Stimulated activated naive CD8-positive, alpha-beta T cell treated with anti-CD3 and anti-CD28 coated beads, Interleukin-15, Interleukin-2, amounts not matched to agents 100 U/mL and 50 U/mL, for 24 hours (primary cell): ENCODE measurements at regions not wholly inside any gene's neighbourhood (a gene's known extent, or its start where the extent isn't known, plus 50 kb on each side); places are given as distances from the start of the nearest gene placed in this dataset.

ENCODE experiments used
- ATAC-seq: fragments of 150-1000 bp; cut with Tn5 transposase; one replicate; pipeline ENCODE4 v1.10.0; 2021
- DNase-seq: peaks from one replicate; pipeline ENCODE4 v3.0.0; 2021

- DNase-seq (no peak), ATAC-seq (no peak)
Measured at GRCh38 chr4:149121023-149121404, 678.8 kb upstream of the NR3C2 start.

- ATAC-seq, result no peak
- DNase-seq, result no peak
Measured at GRCh38 chr4:149120331-149121022, 678.3 kb upstream of the NR3C2 start.

- DNase-seq, result no peak
- no peak for ATAC-seq
Measured at GRCh38 chr4:149116806-149117205, 674.6 kb upstream of the NR3C2 start.

GRCh38 chr4:149113804-149114430 lies 671.7 kb upstream of the NR3C2 start:
- no peak for DNase-seq
- no peak for ATAC-seq

- DNase-seq, result no peak
- no peak for ATAC-seq
Measured at GRCh38 chr4:149112109-149112508, 669.9 kb upstream of the NR3C2 start.

GRCh38 chr4:149110481-149110880 lies 668.3 kb upstream of the NR3C2 start:
- DNase-seq (no peak), ATAC-seq (no peak)

GRCh38 chr4:149108626-149109025 lies 666.4 kb upstream of the NR3C2 start:
- ATAC-seq, result no peak
- DNase-seq, result no peak

- DNase-seq (no peak), ATAC-seq (no peak)
Measured at GRCh38 chr4:149102765-149103164, 660.6 kb upstream of the NR3C2 start.

GRCh38 chr4:149101649-149102048 lies 659.4 kb upstream of the NR3C2 start:
- no peak for ATAC-seq
- DNase-seq, result no peak

GRCh38 chr4:149095811-149096210 lies 653.6 kb upstream of the NR3C2 start:
- no peak for ATAC-seq
- DNase-seq, result no peak

GRCh38 chr4:149095001-149095400 lies 652.8 kb upstream of the NR3C2 start:
- DNase-seq, result no peak
- ATAC-seq, result no peak

- ATAC-seq (no peak), DNase-seq (no peak)
Measured at GRCh38 chr4:149084144-149084543, 641.9 kb upstream of the NR3C2 start.

GRCh38 chr4:149077181-149077580 lies 635.0 kb upstream of the NR3C2 start:
- ATAC-seq, result no peak

GRCh38 chr4:149076401-149076800 lies 634.2 kb upstream of the NR3C2 start:
- ATAC-seq, result no peak
- DNase-seq, result no peak

More at GRCh38 chr4:149077181-149077580, 635.0 kb upstream of the NR3C2 start:
- DNase-seq, result no peak

GRCh38 chr4:149072384-149072783 lies 630.2 kb upstream of the NR3C2 start:
- DNase-seq (no peak), ATAC-seq (no peak)

- DNase-seq, result no peak
Measured at GRCh38 chr4:149065753-149066152, 623.5 kb upstream of the NR3C2 start.

GRCh38 chr4:149062997-149063396 lies 620.8 kb upstream of the NR3C2 start:
- DNase-seq (no peak), ATAC-seq (no peak)

More at GRCh38 chr4:149065753-149066152, 623.5 kb upstream of the NR3C2 start:
- no peak for ATAC-seq

GRCh38 chr4:149057594-149057993 lies 615.4 kb upstream of the NR3C2 start:
- no peak for DNase-seq
- no peak for ATAC-seq

GRCh38 chr4:149056615-149057014 lies 614.4 kb upstream of the NR3C2 start:
- ATAC-seq (no peak), DNase-seq (no peak)

GRCh38 chr4:149055624-149056023 lies 613.4 kb upstream of the NR3C2 start:
- ATAC-seq, result no peak
- DNase-seq, result no peak

GRCh38 chr4:149050840-149051239 lies 608.6 kb upstream of the NR3C2 start:
- no peak for DNase-seq
- no peak for ATAC-seq

GRCh38 chr4:149048451-149049143 lies 606.4 kb upstream of the NR3C2 start:
- DNase-seq (no peak), ATAC-seq (no peak)

- ATAC-seq, result no peak
Measured at GRCh38 chr4:149047368-149047767, 605.2 kb upstream of the NR3C2 start.

More at GRCh38 chr4:149047368-149047767, 605.2 kb upstream of the NR3C2 start:
- no peak for DNase-seq
